ENCODE measurements at regions not wholly inside any gene's neighbourhood (a gene's known extent, or its start where the extent isn't known, plus 50 kb on each side); places are given as distances from the start of the nearest gene placed in this dataset.

- no peaks in the 10 kb centered on the region for H3K27me3 ChIP-seq (ENCODE audit: insufficient read depth, low read length, poor library complexity)
- DNase-seq (no peak), ATAC-seq (ENCODE audit: insufficient read depth, low read depth) (no peak)
- no peak for TF ChIP-seq EZH2 (IDR thresholded peaks at IDR 0.05; ENCODE audit: borderline replicate concordance, low read depth, low read length, severe bottlenecking)
- TF ChIP-seq, protein P1, sequence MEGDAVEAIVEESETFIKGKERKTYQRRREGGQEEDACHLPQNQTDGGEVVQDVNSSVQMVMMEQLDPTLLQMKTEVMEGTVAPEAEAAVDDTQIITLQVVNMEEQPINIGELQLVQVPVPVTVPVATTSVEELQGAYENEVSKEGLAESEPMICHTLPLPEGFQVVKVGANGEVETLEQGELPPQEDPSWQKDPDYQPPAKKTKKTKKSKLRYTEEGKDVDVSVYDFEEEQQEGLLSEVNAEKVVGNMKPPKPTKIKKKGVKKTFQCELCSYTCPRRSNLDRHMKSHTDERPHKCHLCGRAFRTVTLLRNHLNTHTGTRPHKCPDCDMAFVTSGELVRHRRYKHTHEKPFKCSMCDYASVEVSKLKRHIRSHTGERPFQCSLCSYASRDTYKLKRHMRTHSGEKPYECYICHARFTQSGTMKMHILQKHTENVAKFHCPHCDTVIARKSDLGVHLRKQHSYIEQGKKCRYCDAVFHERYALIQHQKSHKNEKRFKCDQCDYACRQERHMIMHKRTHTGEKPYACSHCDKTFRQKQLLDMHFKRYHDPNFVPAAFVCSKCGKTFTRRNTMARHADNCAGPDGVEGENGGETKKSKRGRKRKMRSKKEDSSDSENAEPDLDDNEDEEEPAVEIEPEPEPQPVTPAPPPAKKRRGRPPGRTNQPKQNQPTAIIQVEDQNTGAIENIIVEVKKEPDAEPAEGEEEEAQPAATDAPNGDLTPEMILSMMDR (IDR thresholded peaks at IDR 0.05; ENCODE audit: borderline replicate concordance, extremely low read depth, low read length, poor library complexity, severe bottlenecking), result no peak
- no peaks in the 10 kb centered on the region for H3K36me3 ChIP-seq (ENCODE audit: insufficient read depth, low read length)
- H3K4me1 ChIP-seq (ENCODE audit: insufficient read depth, low read length), result no peaks in the 10 kb centered on the region
- H3K4me2 ChIP-seq (ENCODE audit: insufficient read depth, low read length), result no peak overlapping the region
- H3K9me3 ChIP-seq (ENCODE audit: insufficient read depth, low read length, severe bottlenecking), result no peaks in the 10 kb centered on the region
- H4K20me1 ChIP-seq (ENCODE audit: insufficient read depth, low read length), result no peaks in the 10 kb centered on the region
- H3K4me3 ChIP-seq (ENCODE audit: low read depth in 1 of 2, low read length in 2 of 2), result no peak overlapping the region
- H3K27ac ChIP-seq (ENCODE audit: low read length), result no peak overlapping the region
- H3K79me2 ChIP-seq (ENCODE audit: insufficient read depth, low read length), result no peaks in the 10 kb centered on the region
- no peak overlapping the region for H3K9ac ChIP-seq (ENCODE audit: low read depth, low read length)
- no peak overlapping the region for H2AFZ ChIP-seq (ENCODE audit: low read depth, low read length)
Observed at GRCh38 chr11:93251922-93252321, 54.1 kb upstream of the SLC36A4 start.

GRCh38 chr11:93253111-93253510 lies 55.3 kb upstream of the SLC36A4 start:
- no peaks in the 10 kb centered on the region for H3K27me3 ChIP-seq (ENCODE audit: insufficient read depth, low read length, poor library complexity)
- H3K4me1 ChIP-seq (ENCODE audit: insufficient read depth, low read length), result no peaks in the 10 kb centered on the region
- no peak overlapping the region for H3K4me3 ChIP-seq (ENCODE audit: low read depth in 1 of 2, low read length in 2 of 2)
- H3K79me2 ChIP-seq (ENCODE audit: insufficient read depth, low read length), result no peaks in the 10 kb centered on the region
- H4K20me1 ChIP-seq (ENCODE audit: insufficient read depth, low read length), result no peaks in the 10 kb centered on the region
- H3K9me3 ChIP-seq (ENCODE audit: insufficient read depth, low read length, severe bottlenecking), result no peaks in the 10 kb centered on the region
- DNase-seq (no peak), ATAC-seq (ENCODE audit: insufficient read depth, low read depth) (no peak)
- no peak overlapping the region for H2AFZ ChIP-seq (ENCODE audit: low read depth, low read length)
- no peaks in the 10 kb centered on the region for H3K36me3 ChIP-seq (ENCODE audit: insufficient read depth, low read length)
- no peak overlapping the region for H3K4me2 ChIP-seq (ENCODE audit: insufficient read depth, low read length)
- no peak overlapping the region for H3K27ac ChIP-seq (ENCODE audit: low read length)
- no peak overlapping the region for H3K9ac ChIP-seq (ENCODE audit: low read depth, low read length)
- no peak for TF ChIP-seq EZH2 (IDR thresholded peaks at IDR 0.05; ENCODE audit: borderline replicate concordance, low read depth, low read length, severe bottlenecking)
- TF ChIP-seq, protein P1 (IDR thresholded peaks at IDR 0.05; ENCODE audit: borderline replicate concordance, extremely low read depth, low read length, poor library complexity, severe bottlenecking), result no peak

DNA sequence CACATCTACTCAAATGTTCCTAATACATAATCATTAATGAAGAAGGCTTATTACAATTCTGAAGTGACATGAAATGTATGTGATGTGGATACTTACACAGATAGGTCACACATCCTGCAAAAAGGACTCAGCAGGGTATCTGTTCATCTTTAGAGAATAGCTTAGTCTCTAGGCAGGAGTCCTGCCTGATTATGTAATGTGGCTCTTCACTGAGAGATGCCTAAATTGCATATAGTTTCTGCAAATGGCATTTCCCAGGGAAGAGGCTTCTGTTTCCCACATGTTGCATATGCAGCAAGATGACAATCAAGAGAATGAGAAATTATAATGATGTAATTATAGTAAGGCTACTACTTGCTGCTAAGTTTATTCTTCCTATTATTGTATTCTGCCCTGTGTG lies 58.8 kb upstream of the SLC36A4 start:
- Histone ChIP-seq H2AFZ (ENCODE audit: low read depth, low read length) (no peak overlapping the region), H3K36me3 (ENCODE audit: insufficient read depth, low read length) (no peaks in the 10 kb centered on the region), H3K4me2 (ENCODE audit: insufficient read depth, low read length) (no peak overlapping the region), H3K4me3 (ENCODE audit: low read depth in 1 of 2, low read length in 2 of 2) (no peak overlapping the region), H3K27me3 (ENCODE audit: insufficient read depth, low read length, poor library complexity) (no peaks in the 10 kb centered on the region), H3K9me3 (ENCODE audit: insufficient read depth, low read length, severe bottlenecking) (peaks cover 6% of the 10 kb centered on the region), H3K27ac (ENCODE audit: low read length) (no peak overlapping the region), H3K79me2 (ENCODE audit: insufficient read depth, low read length) (no peaks in the 10 kb centered on the region), H3K4me1 (ENCODE audit: insufficient read depth, low read length) (no peaks in the 10 kb centered on the region), H3K9ac (ENCODE audit: low read depth, low read length) (no peak overlapping the region), H4K20me1 (ENCODE audit: insufficient read depth, low read length) (no peaks in the 10 kb centered on the region)
- ATAC-seq (ENCODE audit: insufficient read depth, low read depth) (no peak), DNase-seq (no peak)
- TF ChIP-seq, protein P1 (IDR thresholded peaks at IDR 0.05; ENCODE audit: borderline replicate concordance, extremely low read depth, low read length, poor library complexity, severe bottlenecking), result no peak
- no peak for TF ChIP-seq EZH2 (IDR thresholded peaks at IDR 0.05; ENCODE audit: borderline replicate concordance, low read depth, low read length, severe bottlenecking)

DNA sequence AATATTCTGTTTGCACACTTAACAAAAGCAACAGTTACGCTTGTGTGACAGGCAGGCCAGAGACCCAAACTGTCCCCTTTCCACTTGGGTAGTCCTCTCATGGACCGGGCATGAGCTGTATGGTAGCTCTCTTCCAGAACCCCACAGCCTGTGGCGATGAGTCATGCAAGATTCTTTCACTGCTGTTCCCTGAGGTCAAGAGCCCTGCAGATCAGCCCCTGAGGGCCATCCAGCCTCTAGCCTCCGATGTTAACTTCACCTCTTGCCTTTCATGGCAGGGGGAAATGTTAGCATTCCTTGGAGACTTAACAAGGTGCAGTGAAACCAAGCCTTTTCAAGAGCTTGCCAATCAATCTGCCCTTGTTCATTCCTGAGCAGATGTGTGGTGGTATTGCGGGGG lies 63.2 kb upstream of the DEUP1 start:
- no peak overlapping the region for H3K4me3 ChIP-seq (ENCODE audit: low read depth in 1 of 2, low read length in 2 of 2)
- peaks cover 3% of the 10 kb centered on the region for H3K27me3 ChIP-seq (ENCODE audit: insufficient read depth, low read length, poor library complexity)
- no peak for TF ChIP-seq EZH2 (IDR thresholded peaks at IDR 0.05; ENCODE audit: borderline replicate concordance, low read depth, low read length, severe bottlenecking)
- TF ChIP-seq, protein P1 (IDR thresholded peaks at IDR 0.05; ENCODE audit: borderline replicate concordance, extremely low read depth, low read length, poor library complexity, severe bottlenecking), result no peak
- no peak overlapping the region for H3K9ac ChIP-seq (ENCODE audit: low read depth, low read length)
- no peaks in the 10 kb centered on the region for H3K4me1 ChIP-seq (ENCODE audit: insufficient read depth, low read length)
- no peaks in the 10 kb centered on the region for H3K9me3 ChIP-seq (ENCODE audit: insufficient read depth, low read length, severe bottlenecking)
- no peak for ATAC-seq (ENCODE audit: insufficient read depth, low read depth)
- H2AFZ ChIP-seq (ENCODE audit: low read depth, low read length), result no peak overlapping the region
- H4K20me1 ChIP-seq (ENCODE audit: insufficient read depth, low read length), result no peaks in the 10 kb centered on the region
- H3K79me2 ChIP-seq (ENCODE audit: insufficient read depth, low read length), result no peaks in the 10 kb centered on the region
- H3K4me2 ChIP-seq (ENCODE audit: insufficient read depth, low read length), result no peak overlapping the region
- H3K27ac ChIP-seq (ENCODE audit: low read length), result no peak overlapping the region
- no peaks in the 10 kb centered on the region for H3K36me3 ChIP-seq (ENCODE audit: insufficient read depth, low read length)
- DNase-seq, result no peak
